PC-9 (cell line): ENCODE measurements at regions not wholly inside any gene's neighbourhood (a gene's known extent, or its start where the extent isn't known, plus 50 kb on each side); places are given as distances from the start of the nearest gene placed in this dataset.

Experiments used
- BruUV-seq: library from RNA; stranded (reverse); fragments of 400-500 nt; replicated peaks from 2 replicates; lab custom pipeline; 2021; lab: Mats Ljungman, UMichigan
- CTCF ChIA-PET: fragments of 300-600 bp; sonication (Branson Sonifier 250); formaldehyde crosslinking; loops from one replicate; lab custom pipeline; 2022; ENCODE audit warnings: antibody characterized with exemption; lab: Charles Lee
- POLR2A ChIA-PET: fragments of 300-600 bp; sonication (Branson Sonifier 250); formaldehyde crosslinking; loops from one replicate; lab custom pipeline; 2022; ENCODE audit warnings: antibody characterized with exemption; ENCODE audit not compliant: unreplicated experiment; lab: Charles Lee
- DNase-seq, 2 experiments: peaks; one replicate each; pipeline versions ENCODE4 v3.0.0 to v3.0.0-alpha.2; 2015 to 2022; ENCODE audit warnings: mixed read lengths in 1 of 2
- H2AFZ ChIP-seq: fragments of 200-600 bp; sonication (generic); 2 replicates; pipeline ENCODE4 v1.8.1; 2017; ENCODE audit warnings: antibody characterized with exemption
- H3F3A ChIP-seq: fragments of 200-600 bp; sonication (generic); 2 replicates; pipeline ENCODE4 v1.8.1; 2017; ENCODE audit warnings: antibody characterized with exemption, mild to moderate bottlenecking, low read depth; ENCODE audit not compliant: insufficient read depth
- H3K27ac ChIP-seq: fragments of 200-600 bp; sonication (generic); 2 replicates; pipeline ENCODE4 v1.6.1; 2016; ENCODE audit warnings: mixed run types
- H3K27me3 ChIP-seq: fragments of 200-600 bp; sonication (generic); 2 replicates; pipeline ENCODE4 v1.6.1; 2016; ENCODE audit warnings: low read depth, mixed run types; ENCODE audit not compliant: insufficient read depth
- H3K36me3 ChIP-seq: fragments of 200-600 bp; sonication (generic); 2 replicates; pipeline ENCODE4 v1.6.1; 2016; ENCODE audit warnings: low read depth, mixed run types
- H3K4me1 ChIP-seq: fragments of 200-600 bp; sonication (generic); replicated peaks from 2 replicates; pipeline ENCODE4 v1.6.1; 2016; ENCODE audit warnings: mixed run types; ENCODE audit not compliant: insufficient read depth
- H3K4me2 ChIP-seq: fragments of 200-600 bp; sonication (generic); 2 replicates; pipeline ENCODE4 v1.6.1; 2017; ENCODE audit warnings: mixed run types
- H3K4me3 ChIP-seq: fragments of 200-600 bp; sonication (generic); 2 replicates; pipeline ENCODE4 v1.6.1; 2016; ENCODE audit warnings: mixed run types
- H3K79me2 ChIP-seq: fragments of 200-600 bp; sonication (generic); 2 replicates; pipeline ENCODE4 v1.6.1; 2017; ENCODE audit warnings: low read depth, mixed run types
- H3K9me2 ChIP-seq: fragments of 200-600 bp; sonication (generic); 2 replicates; pipeline ENCODE4 v1.8.1; 2017; ENCODE audit warnings: mild to moderate bottlenecking; ENCODE audit not compliant: insufficient read depth
- H3K9me3 ChIP-seq: fragments of 200-600 bp; sonication (generic); 2 replicates; pipeline ENCODE4 v1.8.1; 2016; ENCODE audit warnings: low read depth; ENCODE audit not compliant: insufficient read depth
- H4K20me1 ChIP-seq: fragments of 200-600 bp; sonication (generic); 2 replicates; pipeline ENCODE4 v1.8.1; 2017; ENCODE audit not compliant: insufficient read depth
- CTCF ChIP-seq: fragments of 200-600 bp; sonication (generic); conservative IDR thresholded peaks from 2 replicates; pipeline ENCODE4 v1.6.1; 2017; ENCODE audit warnings: mixed run types, antibody characterized with exemption, mild to moderate bottlenecking, moderate library complexity
- EZH2 ChIP-seq: fragments of 200-600 bp; sonication (generic); IDR thresholded peaks from 2 replicates; pipeline ENCODE4 v1.8.0; 2017; ENCODE audit warnings: antibody characterized with exemption, low read depth
- intact Hi-C: fragments of 100-400 bp; cut with micrococcal nuclease; formaldehyde crosslinking; loops from one replicate; pipeline ENCODE4 v1.10.0; 2022; ENCODE audit not compliant: unreplicated experiment

- no peaks in the 10 kb centered on the region for H3K9me3 ChIP-seq
- no peaks in the 10 kb centered on the region for H4K20me1 ChIP-seq
- no TSS peak for BruUV-seq
- POLR2A ChIA-PET = no interaction called here
- intact Hi-C loops = no loop called here
- H3K36me3 ChIP-seq = no peaks in the 10 kb centered on the region
- H3K79me2 ChIP-seq = no peaks in the 10 kb centered on the region
- no peak overlapping the region for H3K27ac ChIP-seq
- no peaks in the 10 kb centered on the region for H3F3A ChIP-seq
- no peaks in the 10 kb centered on the region for H3K4me1 ChIP-seq
- TF ChIP-seq EZH2 (no peak), CTCF (no peak)
- no peaks in the 10 kb centered on the region for H3K27me3 ChIP-seq
- no peak overlapping the region for H2AFZ ChIP-seq
- no peaks in the 10 kb centered on the region for H3K9me2 ChIP-seq
- H3K4me2 ChIP-seq = no peak overlapping the region
- DNase-seq = no peak
- H3K4me3 ChIP-seq = no peak overlapping the region
- CTCF ChIA-PET = interaction anchor here (0.6 kb wide), 1 partner anchor 143 kb away, joined by 5 read pairs; no protein-coding TSS in a partner anchor
Observed at GRCh38 chr12:23352670-23353069, 596.8 kb downstream of the SOX5 start.

- no peak overlapping the region for H3K27ac ChIP-seq
- intact Hi-C loops = no loop called here
- no peaks in the 10 kb centered on the region for H3K27me3 ChIP-seq
- no peak overlapping the region for H3K4me3 ChIP-seq
- H3K4me1 ChIP-seq = no peaks in the 10 kb centered on the region
- ChIA-PET CTCF (no interaction called here), POLR2A (no interaction called here)
- H3K4me2 ChIP-seq = no peak overlapping the region
- H3K9me3 ChIP-seq = no peaks in the 10 kb centered on the region
- no peak overlapping the region for H2AFZ ChIP-seq
- no TSS peak for BruUV-seq
- no peak for DNase-seq
- H3K36me3 ChIP-seq = no peaks in the 10 kb centered on the region
- TF ChIP-seq CTCF = no peak
- no peak for TF ChIP-seq EZH2
- H4K20me1 ChIP-seq = no peaks in the 10 kb centered on the region
- no peaks in the 10 kb centered on the region for H3K9me2 ChIP-seq
- no peaks in the 10 kb centered on the region for H3F3A ChIP-seq
- H3K79me2 ChIP-seq = no peaks in the 10 kb centered on the region
Observed at GRCh38 chr12:23354800-23355199, 594.7 kb downstream of the SOX5 start.

GRCh38 chr12:23356440-23356839 lies 593.0 kb downstream of the SOX5 start:
- no peaks in the 10 kb centered on the region for H3K36me3 ChIP-seq
- no peak overlapping the region for H3K27ac ChIP-seq
- H3K4me1 ChIP-seq = no peaks in the 10 kb centered on the region
- H3K9me2 ChIP-seq = no peaks in the 10 kb centered on the region
- BruUV-seq = no TSS peak
- DNase-seq = no peak
- H2AFZ ChIP-seq = no peak overlapping the region
- no peak overlapping the region for H3K4me2 ChIP-seq
- H3K79me2 ChIP-seq = no peaks in the 10 kb centered on the region
- H4K20me1 ChIP-seq = no peaks in the 10 kb centered on the region
- intact Hi-C loops = no loop called here
- H3F3A ChIP-seq = no peaks in the 10 kb centered on the region
- no peaks in the 10 kb centered on the region for H3K9me3 ChIP-seq
- H3K27me3 ChIP-seq = no peaks in the 10 kb centered on the region
- H3K4me3 ChIP-seq = no peak overlapping the region
- TF ChIP-seq EZH2 (no peak), CTCF (no peak)
- CTCF ChIA-PET = no interaction called here
- POLR2A ChIA-PET = no interaction called here
